CD14-positive monocyte (primary cell): ENCODE measurements at regions not wholly inside any gene's neighbourhood (a gene's known extent, or its start where the extent isn't known, plus 50 kb on each side); places are given as distances from the start of the nearest gene placed in this dataset.
"Not testable (repeated sequence)": the region's sequence is repeated elsewhere in the genome, so short reads cannot be mapped to it uniquely, and the experiment has no call there.

Experiments used
- DNase-seq, 3 donors: peaks; one replicate each; pipeline ENCODE4 v3.0.0-alpha.2; 2011 to 2022
- H2AFZ ChIP-seq: 2 replicates; pipeline ENCODE4 v1.6.0; 2012; ENCODE audit warnings: mild to moderate bottlenecking, low read depth, low read length, inconsistent platforms; ENCODE audit not compliant: insufficient read depth, poor library complexity, severe bottlenecking
- H3K27ac ChIP-seq, 2 donors: 1 replicate in 1 of 2; 2 replicates in 1 of 2; pipeline ENCODE4 v1.5.1; 2012 to 2013; ENCODE audit warnings: low read length in 2 of 2, control low read depth in 1 of 2, inconsistent platforms in 1 of 2, low read depth in 1 of 2, mild to moderate bottlenecking in 1 of 2
- H3K27me3 ChIP-seq, 2 donors: one replicate each; pipeline versions ENCODE4 v1.6.0 to v1.6.1; 2011 to 2013; ENCODE audit warnings: low read length in 2 of 2; ENCODE audit not compliant: control insufficient read depth in 2 of 2, insufficient read depth in 2 of 2
- H3K36me3 ChIP-seq, 2 donors: replicated peaks in 1 of 2; 1 replicate in 1 of 2; 2 replicates in 1 of 2; pipeline versions ENCODE4 v1.5.1 to v1.6.1; 2012 to 2013; ENCODE audit warnings: low read length in 2 of 2, control low read depth in 1 of 2, inconsistent platforms in 1 of 2, mild to moderate bottlenecking in 1 of 2; ENCODE audit not compliant: insufficient read depth in 2 of 2, control insufficient read depth in 1 of 2
- H3K4me1 ChIP-seq, 2 donors: 1 replicate in 1 of 2; 2 replicates in 1 of 2; pipeline versions ENCODE4 v1.5.1 to v1.6.1; 2012 to 2013; ENCODE audit warnings: low read length in 2 of 2, control low read depth in 1 of 2, inconsistent platforms in 1 of 2, mild to moderate bottlenecking in 1 of 2, moderate library complexity in 1 of 2; ENCODE audit not compliant: insufficient read depth in 2 of 2, control insufficient read depth in 1 of 2
- H3K4me2 ChIP-seq: replicated peaks from 2 replicates; pipeline ENCODE3; 2012; ENCODE audit warnings: low read length, moderate library complexity, mild to moderate bottlenecking; ENCODE audit not compliant: poor library complexity, severe bottlenecking; ENCODE audit errors: extremely low read depth
- H3K4me3 ChIP-seq, 3 experiments: fragments of 200-600 bp in 1 of 3; sonication (generic) in 1 of 3; replicated peaks in 1 of 3; 1 replicate in 2 of 3; 2 replicates in 1 of 3; pipeline ENCODE4 v1.5.1; 2011 to 2013; ENCODE audit warnings: low read length in 3 of 3, mild to moderate bottlenecking in 3 of 3, control low read depth in 2 of 3, low read depth in 2 of 3, inconsistent platforms in 1 of 3, moderate library complexity in 1 of 3
- H3K79me2 ChIP-seq: 2 replicates; pipeline ENCODE4 v1.6.0; 2012; ENCODE audit warnings: mild to moderate bottlenecking, control low read depth, inconsistent platforms, low read length, moderate library complexity; ENCODE audit not compliant: insufficient read depth
- H3K9ac ChIP-seq: 2 replicates; pipeline ENCODE4 v1.6.0; 2017; ENCODE audit warnings: low read length, mild to moderate bottlenecking; ENCODE audit not compliant: insufficient read depth, poor library complexity, severe bottlenecking
- H3K9me3 ChIP-seq, 2 donors: replicated peaks in 1 of 2; 1 replicate in 1 of 2; 2 replicates in 1 of 2; pipeline versions ENCODE4 v1.5.1 to v1.6.1; 2012 to 2013; ENCODE audit warnings: low read length in 2 of 2, control low read depth in 1 of 2; ENCODE audit not compliant: control insufficient read depth in 1 of 2, insufficient read depth in 1 of 2
- H4K20me1 ChIP-seq: 2 replicates; pipeline ENCODE4 v1.6.0; 2012; ENCODE audit warnings: mild to moderate bottlenecking, low read length, control low read depth, moderate library complexity; ENCODE audit not compliant: insufficient read depth
- H3K27ac Mint-ChIP-seq, 7 donors: one replicate each; pipeline ENCODE4 v1.8.0; 2020; ENCODE audit warnings: mild to moderate bottlenecking in 7 of 7, mixed read lengths in 7 of 7, moderate library complexity in 6 of 7, inconsistent platforms in 2 of 7
- H3K27me3 Mint-ChIP-seq, 3 donors: one replicate each; pipeline ENCODE4 v1.8.0; 2021 to 2022; ENCODE audit warnings: low read depth in 3 of 3, mild to moderate bottlenecking in 3 of 3, mixed read lengths in 3 of 3, moderate library complexity in 3 of 3, inconsistent platforms in 1 of 3
- H3K36me3 Mint-ChIP-seq, 2 donors: one replicate each; pipeline ENCODE4 v1.8.0; 2020; ENCODE audit warnings: mixed read lengths in 2 of 2, inconsistent platforms in 1 of 2, mild to moderate bottlenecking in 1 of 2
- H3K4me1 Mint-ChIP-seq: one replicate; pipeline ENCODE4 v1.8.0; 2020; ENCODE audit warnings: mild to moderate bottlenecking, mixed read lengths
- H3K4me3 Mint-ChIP-seq, 2 donors: one replicate each; pipeline ENCODE4 v1.8.0; 2020; ENCODE audit warnings: mild to moderate bottlenecking in 2 of 2, mixed read lengths in 2 of 2, moderate library complexity in 1 of 2
- H3K9me3 Mint-ChIP-seq, 7 donors: one replicate each; pipeline ENCODE4 v1.8.0; 2020 to 2022; ENCODE audit warnings: mixed read lengths in 7 of 7, mild to moderate bottlenecking in 6 of 7, moderate library complexity in 6 of 7, inconsistent platforms in 2 of 7
- WGBS: methylation state at CpG from one replicate; pipeline ENCODE4 v1.1.5; 2013; ENCODE audit warnings: missing lambda C conversion rate; ENCODE audit not compliant: insufficient coverage; 5-methylcytosine and 5-hydroxymethylcytosine counted together
- intact Hi-C, 2 donors: fragments of 100-400 bp; cut with micrococcal nuclease; formaldehyde crosslinking; loops; one replicate each; pipeline versions ENCODE4 v1.15.0 to v1.15.1; 2023
- TF ChIP-seq, protein P1 (sequence below): fragments of 200-600 bp; IDR thresholded peaks from one replicate; pipeline ENCODE4 v1.8.0; 2022; ENCODE audit warnings: antibody characterized with exemption, mild to moderate bottlenecking

DNA sequence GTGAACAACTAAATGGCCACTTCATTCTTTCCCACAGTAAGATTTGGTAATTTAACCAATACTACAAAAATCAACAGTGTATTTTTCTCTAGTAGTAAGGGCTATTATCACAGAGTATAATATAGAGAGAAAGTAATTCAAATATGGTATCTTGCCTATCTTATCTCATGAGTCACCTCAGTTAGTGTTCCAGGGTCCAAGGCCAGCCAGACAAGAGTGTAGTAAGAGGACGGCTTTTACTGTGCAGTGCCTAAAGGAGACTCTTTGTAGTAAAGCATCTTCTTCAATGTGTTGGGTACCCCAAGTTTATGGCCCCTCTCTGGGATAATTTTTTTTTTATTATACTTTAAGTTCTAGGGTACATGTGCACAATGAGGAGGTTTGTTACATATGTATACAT, 607.4 kb downstream of the PKHD1 start:
- Histone ChIP-seq H4K20me1 (no peaks in the 10 kb centered on the region), H3K27me3 (no peaks in the 10 kb centered on the region), H3K9ac (no peak overlapping the region), H2AFZ (no peak overlapping the region), H3K36me3 (no peaks in the 10 kb centered on the region), H3K4me2 (no peak overlapping the region), H3K4me1 (no peaks in the 10 kb centered on the region), H3K4me3 (no peak overlapping the region), H3K27ac (no peak overlapping the region), H3K79me2 (no peaks in the 10 kb centered on the region), H3K9me3 (no peaks in the 10 kb centered on the region)
- intact Hi-C loops: loop anchor here in 1 of 2 donors (5.0 kb wide), 1 partner anchor 48 kb away; no protein-coding TSS in a partner anchor
- WGBS: no CpG with 5 or more reads among the region's 1 CpG
- H3K27ac Mint-ChIP-seq: no peak overlapping the region
- TF ChIP-seq, protein P1, sequence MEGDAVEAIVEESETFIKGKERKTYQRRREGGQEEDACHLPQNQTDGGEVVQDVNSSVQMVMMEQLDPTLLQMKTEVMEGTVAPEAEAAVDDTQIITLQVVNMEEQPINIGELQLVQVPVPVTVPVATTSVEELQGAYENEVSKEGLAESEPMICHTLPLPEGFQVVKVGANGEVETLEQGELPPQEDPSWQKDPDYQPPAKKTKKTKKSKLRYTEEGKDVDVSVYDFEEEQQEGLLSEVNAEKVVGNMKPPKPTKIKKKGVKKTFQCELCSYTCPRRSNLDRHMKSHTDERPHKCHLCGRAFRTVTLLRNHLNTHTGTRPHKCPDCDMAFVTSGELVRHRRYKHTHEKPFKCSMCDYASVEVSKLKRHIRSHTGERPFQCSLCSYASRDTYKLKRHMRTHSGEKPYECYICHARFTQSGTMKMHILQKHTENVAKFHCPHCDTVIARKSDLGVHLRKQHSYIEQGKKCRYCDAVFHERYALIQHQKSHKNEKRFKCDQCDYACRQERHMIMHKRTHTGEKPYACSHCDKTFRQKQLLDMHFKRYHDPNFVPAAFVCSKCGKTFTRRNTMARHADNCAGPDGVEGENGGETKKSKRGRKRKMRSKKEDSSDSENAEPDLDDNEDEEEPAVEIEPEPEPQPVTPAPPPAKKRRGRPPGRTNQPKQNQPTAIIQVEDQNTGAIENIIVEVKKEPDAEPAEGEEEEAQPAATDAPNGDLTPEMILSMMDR: no peak
- no peaks in the 10 kb centered on the region for H3K36me3 Mint-ChIP-seq
- no peaks in the 10 kb centered on the region for H3K4me1 Mint-ChIP-seq
- H3K27me3 Mint-ChIP-seq: peaks cover 0 to 1% (median 0%) of the 10 kb centered on the region in 3 donors
- DNase-seq: no peak
- H3K9me3 Mint-ChIP-seq: peaks cover 0 to 10% (median 4%) of the 10 kb centered on the region in 7 donors
- H3K4me3 Mint-ChIP-seq: no peak overlapping the region

DNA sequence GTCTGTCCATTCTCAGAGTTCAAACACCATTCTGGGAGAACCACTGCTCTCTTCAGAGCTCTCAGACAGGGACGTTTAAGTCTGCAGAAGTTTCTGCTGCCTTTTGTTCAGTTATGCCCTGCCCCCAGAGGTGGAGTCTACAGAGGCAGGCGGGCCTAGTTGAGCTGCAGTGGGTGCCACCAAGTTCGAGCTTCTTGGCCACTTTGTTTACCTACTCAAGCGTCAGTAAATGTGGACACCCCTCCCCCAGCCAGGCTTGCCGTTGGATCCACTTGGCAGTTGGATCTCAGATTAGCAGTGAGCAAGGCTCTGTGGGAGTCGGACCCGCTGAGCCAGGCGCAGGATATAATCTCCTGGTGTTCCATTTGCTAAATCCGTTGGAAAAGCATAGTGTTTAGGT, 601.5 kb downstream of the PKHD1 start:
- H3K4me3 Mint-ChIP-seq, intact Hi-C loops, H3K27ac ChIP-seq, H3K36me3 ChIP-seq, H3K27me3 ChIP-seq, H3K9me3 ChIP-seq, H3K36me3 Mint-ChIP-seq, H2AFZ ChIP-seq, H3K4me2 ChIP-seq, H4K20me1 ChIP-seq, H3K27ac Mint-ChIP-seq, H3K4me3 ChIP-seq, DNase-seq, H3K27me3 Mint-ChIP-seq, H3K79me2 ChIP-seq, H3K4me1 ChIP-seq, H3K9ac ChIP-seq, H3K4me1 Mint-ChIP-seq: not testable (repeated sequence)
- WGBS: 93% methylated on average over 9 of the region's 9 CpGs
- peaks cover 2 to 18% (median 7%) of the 10 kb centered on the region in 7 donors for H3K9me3 Mint-ChIP-seq
